GM23338 (cell line): ENCODE measurements at regions not wholly inside any gene's neighbourhood (a gene's known extent, or its start where the extent isn't known, plus 50 kb on each side); places are given as distances from the start of the nearest gene placed in this dataset.

Source experiments
- CTCF ChIP-seq, 2 experiments: fragments of 200-600 bp in 1 of 2; sonication (generic) in 1 of 2; conservative IDR thresholded peaks; 2 replicates each; pipeline versions ENCODE4 v1.5.1 to v1.6.1; 2016 to 2017; ENCODE audit warnings: antibody characterized with exemption in 2 of 2, low read depth in 2 of 2, mild to moderate bottlenecking in 2 of 2, moderate library complexity in 1 of 2
- EZH2 ChIP-seq: fragments of 200-600 bp; sonication (generic); IDR thresholded peaks from one replicate; pipeline ENCODE4 v1.8.0; 2017; ENCODE audit warnings: antibody characterized with exemption, mild to moderate bottlenecking, low read depth; ENCODE audit not compliant: unreplicated experiment
- EZH2phosphoT487 ChIP-seq: fragments of 200-600 bp; sonication (generic); IDR thresholded peaks from one replicate; pipeline ENCODE4 v1.8.1; 2018; ENCODE audit warnings: antibody characterized with exemption; ENCODE audit not compliant: unreplicated experiment
- JUNB ChIP-seq: IDR thresholded peaks from one replicate; pipeline ENCODE4 v1.6.1; 2016; ENCODE audit warnings: antibody characterized with exemption; ENCODE audit not compliant: unreplicated experiment
- POLR2AphosphoS5 ChIP-seq: IDR thresholded peaks from 2 replicates; pipeline ENCODE4 v1.6.1; 2016; ENCODE audit warnings: antibody characterized with exemption, low read depth
- REST ChIP-seq: IDR thresholded peaks from one replicate; pipeline ENCODE4 v1.6.1; 2018; ENCODE audit warnings: antibody characterized with exemption; ENCODE audit not compliant: unreplicated experiment
- ZNF331 ChIP-seq: fragments of 250-450 bp; sonication (Bioruptor Pico); IDR thresholded peaks from 2 replicates; pipeline ENCODE4 v1.5.0; 2020; ENCODE audit warnings: low read depth, mild to moderate bottlenecking, moderate library complexity

- TF ChIP-seq CTCF (conservative IDR thresholded peaks at IDR 0.05; ENCODE audit: low read depth in 2 of 2) (no peak), JUNB (no peak), EZH2 (no peak), EZH2phosphoT487 (no peak), POLR2AphosphoS5 (no peak), REST (no peak), ZNF331 (CRISPR knock-in tag) (no peak)
Observed at GRCh38 chr11:129640671-129641070, 175.0 kb upstream of the TMEM45B start.
